Stimulated activated CD4-positive, alpha-beta T cell treated with anti-CD3 and anti-CD28 coated beads, Interleukin-4, amount 100 ng/mL, for 48 hours (primary cell): ENCODE measurements at regions not wholly inside any gene's neighbourhood (a gene's known extent, or its start where the extent isn't known, plus 50 kb on each side); places are given as distances from the start of the nearest gene placed in this dataset.
A peak's percentile ranks its signal among the peaks of the same experiment; 100 is the strongest.

Experiments
- DNase-seq, 2 donors: peaks; one replicate each; pipeline ENCODE4 v3.0.0-alpha.2; 2020; ENCODE audit warnings: low read depth in 2 of 2

DNA sequence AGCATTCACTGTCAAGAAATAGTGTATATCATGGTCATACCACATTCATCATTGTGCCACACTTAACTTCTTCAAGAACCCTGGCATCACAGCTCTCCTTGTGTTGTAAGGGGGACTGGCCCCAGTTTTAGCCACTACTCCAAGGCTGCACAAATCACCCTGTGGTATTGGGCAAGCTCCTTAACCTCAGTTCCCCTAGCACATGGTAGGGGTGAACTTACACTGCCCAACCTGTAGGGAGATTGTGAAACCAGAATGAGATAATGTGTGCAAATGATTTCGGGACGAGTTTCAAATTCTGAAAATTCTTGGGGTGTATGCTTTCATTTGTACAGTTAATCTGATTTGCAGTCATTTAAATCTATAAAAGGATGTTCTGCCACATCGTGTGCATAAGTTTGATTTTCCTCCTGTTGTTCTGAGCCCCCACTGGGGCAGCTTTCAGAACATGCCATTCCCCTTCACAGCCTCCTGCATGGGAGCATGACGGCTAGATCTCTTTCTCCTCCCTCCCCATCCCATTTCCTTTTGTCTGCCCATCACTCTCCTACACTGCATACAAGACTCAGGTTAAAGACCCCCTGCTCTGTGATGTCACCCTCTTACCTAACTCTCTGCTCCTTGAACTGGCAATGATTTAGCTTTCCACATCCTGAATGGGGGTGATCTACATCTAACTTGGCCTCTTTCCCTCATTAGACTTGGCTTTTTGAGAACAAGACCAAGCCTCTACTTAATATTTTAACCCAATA, 290.3 kb downstream of the CHRM3 start:
- DNase-seq: no peak

- DNase-seq: no peak
These were observed 291.0 kb downstream of the CHRM3 start for GRCh38 chr1:239677362-239677761.

- no peak for DNase-seq
These were observed 291.8 kb downstream of the CHRM3 start for GRCh38 chr1:239678181-239678580.

- DNase-seq: no peak
These were observed 295.7 kb downstream of the CHRM3 start for GRCh38 chr1:239682046-239682445.

DNA sequence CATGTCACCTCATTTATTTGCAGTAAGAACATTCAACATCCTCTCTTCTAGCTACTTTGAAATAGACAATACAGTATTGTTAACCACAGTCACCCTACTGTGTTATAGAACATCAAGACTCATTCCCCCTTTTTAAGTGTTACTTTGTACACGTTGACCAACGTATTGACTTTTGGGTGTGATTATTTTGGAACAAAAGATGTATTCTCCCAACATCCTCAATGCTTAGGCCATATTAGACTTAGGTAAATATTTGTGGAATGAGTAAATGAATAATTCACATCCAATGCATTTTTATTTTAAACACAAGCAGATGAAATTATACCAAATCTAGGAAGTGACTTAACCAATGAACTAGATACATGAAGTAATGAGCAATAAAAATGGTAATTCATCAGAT, 296.6 kb downstream of the CHRM3 start:
- no peak for DNase-seq

GRCh38 chr1:239686386-239686785, 300.0 kb downstream of the CHRM3 start:
- DNase-seq: no peak

GRCh38 chr1:239696317-239696716, 309.9 kb downstream of the CHRM3 start:
- no peak for DNase-seq

GRCh38 chr1:239700667-239701066, 314.3 kb downstream of the CHRM3 start:
- DNase-seq: no peak

GRCh38 chr1:239703075-239703474, 316.7 kb downstream of the CHRM3 start:
- DNase-seq: no peak

DNA sequence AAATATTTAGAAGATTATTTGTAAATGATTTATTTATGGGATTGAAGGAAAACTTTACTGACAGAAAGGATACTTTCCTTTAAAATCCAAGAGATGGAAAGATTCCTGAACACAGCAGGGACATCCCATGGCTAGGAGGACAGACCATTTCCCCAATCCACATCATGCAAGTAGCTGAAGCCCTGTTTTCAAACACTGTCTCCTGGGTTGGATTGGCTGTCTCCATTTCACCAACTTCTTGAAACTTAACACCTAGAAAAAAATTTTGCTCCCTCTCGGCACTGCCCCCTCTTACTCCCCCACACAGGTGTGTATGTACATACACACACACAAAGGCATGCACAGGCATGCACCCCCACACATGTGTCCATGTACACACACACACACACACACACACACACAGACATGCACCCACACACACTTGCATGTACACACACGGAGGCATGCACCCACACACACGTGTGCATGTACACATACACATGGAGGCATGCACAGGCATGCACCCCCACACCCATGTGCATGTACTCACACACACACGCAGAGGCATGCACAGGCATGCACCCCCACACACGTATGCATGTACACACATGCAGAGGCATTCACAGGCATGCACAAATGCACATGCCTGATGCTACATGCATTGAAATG, 320.0 kb downstream of the CHRM3 start:
- DNase-seq: no peak

DNA sequence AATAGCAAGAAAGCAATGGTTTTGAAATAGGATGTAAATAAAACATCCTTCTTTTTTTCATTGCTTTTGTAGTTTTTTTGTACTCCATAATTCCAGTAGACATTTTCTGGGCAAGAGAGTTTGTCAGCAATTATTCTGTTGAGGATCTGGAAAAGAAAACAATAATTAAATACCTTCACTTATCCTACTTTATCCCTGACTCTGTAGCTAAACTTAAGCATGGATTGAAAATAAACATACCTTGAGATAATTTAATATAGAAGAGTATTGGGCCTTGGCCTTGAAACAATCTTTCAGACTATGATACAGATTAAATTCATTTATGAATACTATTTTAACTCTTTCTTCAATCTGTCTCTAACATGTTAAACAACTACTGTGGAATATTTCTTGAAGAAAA, 321.2 kb downstream of the CHRM3 start:
- DNase-seq: no peak

- no peak for DNase-seq
These were observed 322.3 kb downstream of the CHRM3 start for GRCh38 chr1:239708622-239709021.

- DNase-seq: no peak
These were observed 325.4 kb downstream of the CHRM3 start for GRCh38 chr1:239711768-239712167.

- no peak for DNase-seq
These were observed 330.9 kb downstream of the CHRM3 start for GRCh38 chr1:239717097-239717917.

DNA sequence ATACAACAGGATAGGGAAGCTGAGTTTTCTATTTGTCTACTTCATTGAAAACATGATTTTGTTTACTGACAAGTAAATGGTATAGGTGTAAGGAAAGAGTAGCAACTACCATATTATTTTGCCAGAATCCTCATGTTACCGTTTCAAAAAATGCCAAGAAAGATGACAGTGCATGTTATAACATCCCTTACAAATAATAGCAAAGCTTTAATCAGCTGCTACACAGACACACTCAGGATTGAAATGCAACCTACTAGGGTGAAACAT, 331.5 kb downstream of the CHRM3 start:
- no peak for DNase-seq

DNA sequence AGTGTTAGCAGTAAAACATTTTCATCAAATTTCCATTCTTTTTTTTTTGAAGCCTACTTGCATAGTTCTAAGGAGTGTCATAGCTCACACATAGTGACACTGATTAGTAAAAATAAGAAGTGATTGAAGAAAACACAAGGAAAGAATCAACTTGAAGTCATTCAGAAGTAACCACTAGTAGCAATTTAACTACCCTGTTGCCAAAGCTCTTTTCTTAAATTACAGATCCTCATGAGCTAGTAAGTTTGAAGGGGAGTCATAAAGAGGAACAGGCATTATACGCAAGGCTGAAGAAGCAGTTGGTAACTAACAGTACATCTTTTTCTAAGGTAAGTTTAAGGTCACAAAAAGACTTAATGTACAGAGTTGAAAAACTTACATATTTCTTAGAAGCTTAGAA, 332.2 kb downstream of the CHRM3 start:
- DNase-seq: no peak

- peak in 1 of 2 donors; percentile 11 for DNase-seq
These were observed 332.7 kb downstream of the CHRM3 start for GRCh38 chr1:239718997-239719628.

DNA sequence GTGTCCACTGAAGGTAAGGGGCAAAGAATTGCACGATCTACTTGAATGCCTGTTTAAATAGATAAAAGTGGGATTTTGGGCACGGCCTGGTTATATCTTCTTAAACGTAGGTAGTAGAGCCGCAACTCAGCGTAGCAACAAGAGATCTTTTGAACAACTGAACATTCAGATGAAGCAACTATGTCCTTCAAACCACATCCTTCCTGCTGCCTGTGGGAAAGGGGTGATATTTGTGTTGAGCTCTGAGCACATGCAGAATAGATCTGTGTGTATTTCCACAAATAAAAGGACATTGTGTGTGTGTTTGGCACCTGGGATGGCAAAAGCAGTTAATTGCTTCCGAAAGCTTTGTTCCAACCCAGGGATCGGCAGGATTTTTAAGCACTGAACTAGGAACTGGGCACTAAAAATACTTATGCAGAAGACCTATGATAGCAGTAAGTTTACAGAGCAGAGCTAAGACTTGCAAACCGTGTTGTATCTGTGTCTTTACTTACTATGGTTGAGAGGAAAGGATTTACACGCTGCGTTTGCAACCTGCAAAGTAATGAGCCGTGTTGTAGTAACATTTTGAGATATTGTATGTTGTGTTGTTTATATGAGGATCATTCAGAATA, 333.4 kb downstream of the CHRM3 start:
- peak in 1 of 2 donors; percentile 21 for DNase-seq

GRCh38 chr1:239722035-239722434, 335.7 kb downstream of the CHRM3 start:
- no peak for DNase-seq

DNA sequence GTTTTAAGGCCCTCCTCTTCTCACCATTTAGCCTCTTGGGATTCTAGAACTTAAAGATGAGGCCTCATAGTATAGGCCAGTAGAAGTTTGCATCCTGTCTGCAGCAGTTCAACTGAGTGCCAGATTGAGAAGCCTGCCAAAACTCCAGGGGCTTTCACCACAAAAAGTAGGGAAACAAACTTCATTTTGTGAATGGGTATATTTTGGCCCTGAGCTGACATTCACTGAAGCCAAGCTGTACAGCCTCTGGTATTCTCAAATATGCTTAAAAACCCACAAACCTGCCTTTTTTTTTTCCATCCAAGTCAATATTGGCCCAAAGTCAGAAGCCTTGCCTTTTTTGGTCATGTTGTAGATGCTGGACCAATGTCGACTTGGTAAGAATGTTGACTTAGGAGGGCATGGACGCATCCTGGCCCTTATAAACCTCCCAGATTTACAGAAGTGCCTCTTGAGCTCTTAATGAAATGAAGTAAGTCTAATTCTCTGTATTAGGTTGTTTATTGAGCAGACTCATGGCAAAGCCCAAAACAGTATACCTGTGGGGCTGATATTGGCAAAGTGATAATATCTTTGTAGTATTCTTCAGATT, 337.5 kb downstream of the CHRM3 start:
- no peak for DNase-seq

- DNase-seq: no peak
These were observed 339.0 kb downstream of the CHRM3 start for GRCh38 chr1:239725371-239725770.

- DNase-seq: no peak
These were observed 339.6 kb downstream of the CHRM3 start for GRCh38 chr1:239725933-239726332.
